OCI-LY3 (cell line): ENCODE measurements at regions not wholly inside any gene's neighbourhood (a gene's known extent, or its start where the extent isn't known, plus 50 kb on each side); places are given as distances from the start of the nearest gene placed in this dataset.

ENCODE experiments used
- H2AFZ ChIP-seq: fragments of 200-600, 300-600 bp; shearing (Covaris generic); 2 replicates; pipeline ENCODE4 v1.6.0; 2014; ENCODE audit warnings: antibody characterized with exemption, low read depth, low read length
- H3K27ac ChIP-seq: fragments of 200-600, 300-600 bp; sonication (generic); 2 replicates; pipeline ENCODE4 v1.5.1; 2014; ENCODE audit warnings: mild to moderate bottlenecking, low read length, moderate library complexity, mixed read lengths
- H3K27me3 ChIP-seq: fragments of 200-600, 300-600 bp; sonication (generic); 2 replicates; pipeline ENCODE4 v1.6.1; 2014; ENCODE audit warnings: low read depth, low read length, mixed read lengths
- H3K36me3 ChIP-seq: fragments of 200-600, 300-600 bp; sonication (generic); replicated peaks from 2 replicates; pipeline ENCODE3; 2014; ENCODE audit warnings: low read depth, low read length, mixed read lengths
- H3K4me1 ChIP-seq: fragments of 300-600, 200-600 bp; sonication (generic); 2 replicates; pipeline ENCODE4 v1.6.1; 2014; ENCODE audit warnings: low read length, mixed read lengths
- H3K4me2 ChIP-seq: fragments of 200-600, 300-600 bp; sonication (generic); 2 replicates; pipeline ENCODE4 v1.6.1; 2014; ENCODE audit warnings: low read length, mixed read lengths
- H3K4me3 ChIP-seq: fragments of 300-600, 200-600 bp; sonication (generic); 2 replicates; pipeline ENCODE4 v1.5.1; 2014; ENCODE audit warnings: antibody characterized with exemption, mild to moderate bottlenecking, low read length, moderate library complexity
- H3K79me2 ChIP-seq: fragments of 300-600, 200-600 bp; shearing (Covaris generic); 2 replicates; pipeline ENCODE4 v1.6.1; 2014; ENCODE audit warnings: mild to moderate bottlenecking, low read length, mixed read lengths
- H3K9ac ChIP-seq: fragments of 300-600, 200-600 bp; shearing (Covaris generic); 2 replicates; pipeline ENCODE4 v1.6.0; 2014; ENCODE audit warnings: mild to moderate bottlenecking, low read length, moderate library complexity
- H3K9me3 ChIP-seq: fragments of 200-600, 300-600 bp; shearing (Covaris generic); 2 replicates; pipeline ENCODE4 v1.6.1; 2014; ENCODE audit warnings: low read length, mixed read lengths; ENCODE audit not compliant: insufficient read depth
- H4K20me1 ChIP-seq: fragments of 200-600, 300-600 bp; sonication (generic); 2 replicates; pipeline ENCODE4 v1.6.1; 2016; ENCODE audit warnings: low read length, mixed read lengths; ENCODE audit not compliant: insufficient read depth
- CTCF ChIP-seq: fragments of 200-600, 300-600 bp; sonication (generic); IDR thresholded peaks from 2 replicates; pipeline ENCODE4 v1.5.1; 2014; ENCODE audit warnings: antibody characterized with exemption, low read length, low read depth
- EZH2phosphoT487 ChIP-seq: fragments of 200-600 bp; shearing (Covaris generic); IDR thresholded peaks from 2 replicates; pipeline ENCODE4 v1.6.1; 2018; ENCODE audit warnings: antibody characterized with exemption, mixed run types, low read depth

- no peaks in the 10 kb centered on the region for H3K9me3 ChIP-seq
- no peak overlapping the region for H2AFZ ChIP-seq
- H3K79me2 ChIP-seq = no peaks in the 10 kb centered on the region
- no peak overlapping the region for H3K4me2 ChIP-seq
- TF ChIP-seq CTCF = no peak
- H3K4me3 ChIP-seq = no peak overlapping the region
- no peaks in the 10 kb centered on the region for H3K36me3 ChIP-seq
- no peak overlapping the region for H3K9ac ChIP-seq
- H3K27me3 ChIP-seq = no peaks in the 10 kb centered on the region
- no peaks in the 10 kb centered on the region for H3K4me1 ChIP-seq
- H3K27ac ChIP-seq = no peak overlapping the region
- H4K20me1 ChIP-seq = no peaks in the 10 kb centered on the region
These were observed 1222.5 kb downstream of the BRD1 start for GRCh38 chr22:48605125-48605524.

GRCh38 chr22:48603621-48604320 is 1223.9 kb downstream of the BRD1 start:
- H2AFZ ChIP-seq = no peak overlapping the region
- H3K79me2 ChIP-seq = no peaks in the 10 kb centered on the region

GRCh38 chr22:48602805-48603518 is 1224.7 kb downstream of the BRD1 start:
- Histone ChIP-seq H3K9me3 (no peaks in the 10 kb centered on the region), H4K20me1 (no peaks in the 10 kb centered on the region), H3K4me2 (no peak overlapping the region), H3K9ac (no peak overlapping the region), H3K4me1 (no peaks in the 10 kb centered on the region), H3K27me3 (no peaks in the 10 kb centered on the region), H3K27ac (no peak overlapping the region), H3K36me3 (no peaks in the 10 kb centered on the region), H3K79me2 (no peaks in the 10 kb centered on the region), H3K4me3 (no peak overlapping the region), H2AFZ (no peak overlapping the region)
- TF ChIP-seq CTCF = no peak
- TF ChIP-seq EZH2phosphoT487 = no peak

More at GRCh38 chr22:48603621-48604320, 1223.9 kb downstream of the BRD1 start:
- Histone ChIP-seq H3K27me3 (no peaks in the 10 kb centered on the region), H3K4me3 (no peak overlapping the region), H3K9ac (no peak overlapping the region), H3K4me2 (no peak overlapping the region), H3K4me1 (no peaks in the 10 kb centered on the region), H3K27ac (no peak overlapping the region), H4K20me1 (no peaks in the 10 kb centered on the region), H3K36me3 (no peaks in the 10 kb centered on the region), H3K9me3 (no peaks in the 10 kb centered on the region)
- no peak for TF ChIP-seq EZH2phosphoT487
- no peak for TF ChIP-seq CTCF

- Histone ChIP-seq H3K4me1 (no peaks in the 10 kb centered on the region), H3K9ac (no peak overlapping the region), H3K27me3 (no peaks in the 10 kb centered on the region), H2AFZ (no peak overlapping the region), H3K36me3 (no peaks in the 10 kb centered on the region), H3K79me2 (no peaks in the 10 kb centered on the region), H3K27ac (no peak overlapping the region), H3K4me3 (no peak overlapping the region), H3K4me2 (no peak overlapping the region), H3K9me3 (no peaks in the 10 kb centered on the region), H4K20me1 (no peaks in the 10 kb centered on the region)
- no peak for TF ChIP-seq EZH2phosphoT487
These were observed 1227.0 kb downstream of the BRD1 start for GRCh38 chr22:48600681-48601080.
